GM12878 (cell line): ENCODE measurements at regions not wholly inside any gene's neighbourhood (a gene's known extent, or its start where the extent isn't known, plus 50 kb on each side); places are given as distances from the start of the nearest gene placed in this dataset.

ENCODE experiments used
- ATAC-seq: fragments of 200-7000 bp; cut with Tn5 transposase; 3 replicates; pipeline ENCODE4 v1.9.1; 2020; ENCODE audit warnings: mild to moderate bottlenecking, moderate library complexity
- BruUV-seq: library from RNA; stranded (reverse); fragments of 400-500 nt; replicated peaks from 2 replicates; lab custom pipeline; 2021; lab: Mats Ljungman, UMichigan
- CTCF ChIA-PET: fragments of 300-600 bp; sonication (Branson Sonifier 250); formaldehyde crosslinking; extraction: SDS; loops from one replicate; lab custom pipeline; 2021; ENCODE audit warnings: inconsistent platforms; lab: Yijun Ruan, JAX
- POLR2A ChIA-PET: fragments of 350-600 bp; formaldehyde crosslinking; extraction: SDS; loops from one replicate; lab custom pipeline; 2021; ENCODE audit warnings: inconsistent platforms; lab: Charles Lee
- RAD21 ChIA-PET: fragments of 300-600 bp; sonication (Branson Sonifier 250); formaldehyde crosslinking; loops from one replicate; lab custom pipeline; 2023; ENCODE audit warnings: antibody characterized with exemption; ENCODE audit not compliant: unreplicated experiment; lab: Charles Lee
- SMC1A ChIA-PET: fragments of 300-600 bp; sonication (Branson Sonifier 250); formaldehyde crosslinking; loops from one replicate; lab custom pipeline; 2023; ENCODE audit not compliant: unreplicated experiment, uncharacterized antibody; lab: Charles Lee
- DNase-seq: peaks from one replicate; pipeline ENCODE4 v3.0.0-alpha.2; 2011; ENCODE audit warnings: low read depth, low spot score
- FAIRE-seq: peaks from 3 replicates; lab custom pipeline; 2011; peaks lifted over from hg19 to GRCh38; lab: Jason Lieb, UNC
- H2AFZ ChIP-seq: 2 replicates; pipeline ENCODE4 v1.6.0; 2011; ENCODE audit warnings: low read depth, low read length, control low read depth; ENCODE audit not compliant: control insufficient read depth
- H3K27ac ChIP-seq: 2 replicates; pipeline ENCODE4 v1.5.1; 2011; ENCODE audit warnings: control low read depth; ENCODE audit not compliant: control insufficient read depth, insufficient read depth
- H3K27me3 ChIP-seq, 2 experiments: replicated peaks in 1 of 2; 2 replicates each; pipeline versions ENCODE4 v1.6.0 to v1.6.1; 2011; ENCODE audit warnings: low read length in 1 of 2; ENCODE audit not compliant: control insufficient read depth in 2 of 2, insufficient read depth in 2 of 2
- H3K36me3 ChIP-seq, 2 experiments: 2 replicates each; pipeline ENCODE4 v1.5.1; 2011; ENCODE audit warnings: low read length in 1 of 2; ENCODE audit not compliant: control insufficient read depth in 2 of 2, insufficient read depth in 2 of 2
- H3K4me1 ChIP-seq: 2 replicates; pipeline ENCODE4 v1.6.1; 2011; ENCODE audit warnings: mild to moderate bottlenecking, low read length, moderate library complexity, mixed read lengths; ENCODE audit not compliant: control insufficient read depth, insufficient read depth
- H3K4me2 ChIP-seq: 2 replicates; pipeline ENCODE4 v1.6.0; 2011; ENCODE audit warnings: control low read depth; ENCODE audit not compliant: control insufficient read depth, insufficient read depth
- H3K4me3 ChIP-seq: fragments of 200-600 bp; sonication (generic); 2 replicates; pipeline ENCODE4 v1.5.1; 2016
- H3K79me2 ChIP-seq: 2 replicates; pipeline ENCODE4 v1.6.0; 2011; ENCODE audit warnings: low read length; ENCODE audit not compliant: control insufficient read depth, insufficient read depth
- H3K9ac ChIP-seq: 2 replicates; pipeline ENCODE4 v1.8.0; 2011; ENCODE audit warnings: low read length, control low read depth, mixed read lengths; ENCODE audit not compliant: control insufficient read depth, insufficient read depth
- H3K9me3 ChIP-seq: replicated peaks from 3 replicates; pipeline ENCODE4 v1.5.1; 2011; ENCODE audit warnings: mild to moderate bottlenecking, low read length; ENCODE audit not compliant: control insufficient read depth, insufficient read depth
- H4K20me1 ChIP-seq: 2 replicates; pipeline ENCODE4 v1.6.0; 2011; ENCODE audit not compliant: control insufficient read depth, insufficient read depth
- BACH1 ChIP-seq: fragments of 450-650 bp; IDR thresholded peaks from 2 replicates; pipeline ENCODE4 v1.6.1; 2017; ENCODE audit warnings: mild to moderate bottlenecking, borderline replicate concordance
- IKZF1 ChIP-seq: fragments of 450-650 bp; conservative IDR thresholded peaks from 2 replicates; pipeline ENCODE4 v1.6.1; 2017; ENCODE audit warnings: antibody characterized with exemption, mild to moderate bottlenecking
- IKZF2 ChIP-seq, 2 experiments: fragments of 450-650 bp; IDR thresholded peaks; 2 replicates each; pipeline ENCODE4 v1.6.1; 2017; ENCODE audit warnings: mild to moderate bottlenecking in 2 of 2, moderate library complexity in 2 of 2
- MTA2 ChIP-seq: fragments of 450-650 bp; IDR thresholded peaks from 2 replicates; pipeline ENCODE4 v1.6.1; 2016; ENCODE audit warnings: low read depth, mild to moderate bottlenecking, moderate library complexity
- RUNX3 ChIP-seq: IDR thresholded peaks from 2 replicates; pipeline ENCODE4 v1.6.1; 2012; ENCODE audit warnings: low read length, inconsistent platforms
- ZNF384 ChIP-seq: IDR thresholded peaks from 2 replicates; pipeline ENCODE4 v1.6.1; 2012; ENCODE audit warnings: low read depth, mild to moderate bottlenecking, low read length, improper control_type of control experiment, borderline replicate concordance
- WGBS: methylation state at CpG from one replicate; pipeline ENCODE4 v1.1.6; 2016; ENCODE audit warnings: low lambda C conversion rate; ENCODE audit not compliant: insufficient replicate concordance, insufficient coverage; ENCODE audit errors: missing lambda C conversion rate; 5-methylcytosine and 5-hydroxymethylcytosine counted together
- in situ Hi-C: fragments of 300-500 bp; cut with MboI; formaldehyde crosslinking; loops from 9 replicates; pipeline ENCODE4 v1.14.3; 2018; ENCODE audit warnings: mixed read lengths
- intact Hi-C: fragments of 100-400 bp; cut with micrococcal nuclease; formaldehyde crosslinking; loops from one replicate; pipeline ENCODE4 v1.14.2; 2022; ENCODE audit not compliant: unreplicated experiment
- TF ChIP-seq, protein P1 (sequence below): fragments of 450-650 bp; IDR thresholded peaks from 2 replicates; pipeline ENCODE4 v1.6.1; 2017; ENCODE audit warnings: low read depth, mild to moderate bottlenecking, moderate library complexity
- TF ChIP-seq, protein P2 (sequence below): fragments of 450-650 bp; IDR thresholded peaks from 2 replicates; pipeline ENCODE4 v1.6.1; 2014; ENCODE audit warnings: mild to moderate bottlenecking

DNA sequence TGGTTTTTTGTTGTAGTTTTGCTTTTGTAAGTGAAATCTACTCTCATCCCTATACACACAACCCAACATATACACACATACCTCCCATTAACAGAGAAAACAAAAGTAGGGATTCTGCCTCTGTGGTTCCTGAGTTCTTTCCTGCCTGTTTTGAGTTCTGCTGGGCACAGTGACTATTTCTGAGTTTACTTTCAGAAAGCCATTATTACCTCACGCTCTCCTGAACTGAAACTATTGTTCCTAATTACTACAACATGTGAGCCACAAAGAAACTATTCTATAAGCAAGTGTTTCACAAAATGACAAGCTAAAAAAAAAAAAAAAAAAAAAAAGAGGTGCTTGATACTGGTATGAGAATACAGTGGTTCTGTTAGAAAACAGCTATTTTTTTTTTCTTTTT lies 110.9 kb downstream of the ALG10B start:
- H3K27me3 ChIP-seq: no peaks in the 10 kb centered on the region
- no TSS peak for BruUV-seq
- in situ Hi-C loops: no loop called here
- H3K9me3 ChIP-seq: no peaks in the 10 kb centered on the region
- 6% methylated on average over 1 of the region's 1 CpG for WGBS
- no peak overlapping the region for H3K4me2 ChIP-seq
- no peak overlapping the region for H3K4me3 ChIP-seq
- TF ChIP-seq BACH1 (no peak), IKZF1 (0 out of 2 replicates have a peak, but pooled peaks have one; percentile 27), MTA2 (peak; percentile 61; the same call in 1 of the 2 replicates), RUNX3 (peak; percentile 37; the same call in 1 of the 2 replicates), ZNF384 (peak; percentile 87), IKZF2 (IDR thresholded peaks at IDR 0.05) (peak; percentile 66 to 70; a peak in 3 of 4 replicates)
- TF ChIP-seq, protein P1, sequence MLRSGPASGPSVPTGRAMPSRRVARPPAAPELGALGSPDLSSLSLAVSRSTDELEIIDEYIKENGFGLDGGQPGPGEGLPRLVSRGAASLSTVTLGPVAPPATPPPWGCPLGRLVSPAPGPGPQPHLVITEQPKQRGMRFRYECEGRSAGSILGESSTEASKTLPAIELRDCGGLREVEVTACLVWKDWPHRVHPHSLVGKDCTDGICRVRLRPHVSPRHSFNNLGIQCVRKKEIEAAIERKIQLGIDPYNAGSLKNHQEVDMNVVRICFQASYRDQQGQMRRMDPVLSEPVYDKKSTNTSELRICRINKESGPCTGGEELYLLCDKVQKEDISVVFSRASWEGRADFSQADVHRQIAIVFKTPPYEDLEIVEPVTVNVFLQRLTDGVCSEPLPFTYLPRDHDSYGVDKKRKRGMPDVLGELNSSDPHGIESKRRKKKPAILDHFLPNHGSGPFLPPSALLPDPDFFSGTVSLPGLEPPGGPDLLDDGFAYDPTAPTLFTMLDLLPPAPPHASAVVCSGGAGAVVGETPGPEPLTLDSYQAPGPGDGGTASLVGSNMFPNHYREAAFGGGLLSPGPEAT: peak; percentile 33; the same call in 1 of the 2 replicates
- TF ChIP-seq, protein P2, sequence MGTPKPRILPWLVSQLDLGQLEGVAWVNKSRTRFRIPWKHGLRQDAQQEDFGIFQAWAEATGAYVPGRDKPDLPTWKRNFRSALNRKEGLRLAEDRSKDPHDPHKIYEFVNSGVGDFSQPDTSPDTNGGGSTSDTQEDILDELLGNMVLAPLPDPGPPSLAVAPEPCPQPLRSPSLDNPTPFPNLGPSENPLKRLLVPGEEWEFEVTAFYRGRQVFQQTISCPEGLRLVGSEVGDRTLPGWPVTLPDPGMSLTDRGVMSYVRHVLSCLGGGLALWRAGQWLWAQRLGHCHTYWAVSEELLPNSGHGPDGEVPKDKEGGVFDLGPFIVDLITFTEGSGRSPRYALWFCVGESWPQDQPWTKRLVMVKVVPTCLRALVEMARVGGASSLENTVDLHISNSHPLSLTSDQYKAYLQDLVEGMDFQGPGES: no peak
- H3K79me2 ChIP-seq: no peaks in the 10 kb centered on the region
- DNase-seq: no peak
- H3K36me3 ChIP-seq: no peaks in the 10 kb centered on the region
- RAD21 ChIA-PET: interaction anchor here (0.6 to 0.9 kb wide), 4 partner anchors 76 to 482 kb away, joined by 3 to 4 read pairs (median 4); no protein-coding TSS in a partner anchor
- H4K20me1 ChIP-seq: no peaks in the 10 kb centered on the region
- CTCF ChIA-PET: interaction anchor here (1.6 kb wide), 1 partner anchor 9 kb away, joined by 5 read pairs; no protein-coding TSS in a partner anchor
- FAIRE-seq: no peak
- SMC1A ChIA-PET: interaction anchor here (0.6 to 1.2 kb wide), 5 partner anchors 11 to 69 kb away, joined by 3 to 4 read pairs (median 3); no protein-coding TSS in a partner anchor
- H3K27ac ChIP-seq: no peak overlapping the region
- H2AFZ ChIP-seq: no peak overlapping the region
- no peaks in the 10 kb centered on the region for H3K4me1 ChIP-seq
- intact Hi-C loops: no loop called here
- POLR2A ChIA-PET: interaction anchor here (0.5 kb wide), 1 partner anchor 677 kb away, joined by 4 read pairs; no protein-coding TSS in a partner anchor
- ATAC-seq: peak; percentile 87
- H3K9ac ChIP-seq: no peak overlapping the region
